Suppressor macrophage treated with lipopolysaccharide for 4 hours (primary cell): ENCODE measurements at regions not wholly inside any gene's neighbourhood (a gene's known extent, or its start where the extent isn't known, plus 50 kb on each side); places are given as distances from the start of the nearest gene placed in this dataset.
"Not testable (repeated sequence)": the region's sequence is repeated elsewhere in the genome, so short reads cannot be mapped to it uniquely, and the experiment has no call there.

Experiments used
- DNase-seq: peaks from one replicate; pipeline ENCODE4 v3.0.0-alpha.2; 2020

- DNase-seq, result no peak
Observed at GRCh38 chr1:5156416-5157120, 502.2 kb downstream of the AJAP1 start.

- no peak for DNase-seq
Observed at GRCh38 chr1:5151511-5151910, 497.1 kb downstream of the AJAP1 start.

- DNase-seq, result no peak
Observed at GRCh38 chr1:5150191-5150590, 495.8 kb downstream of the AJAP1 start.

DNA sequence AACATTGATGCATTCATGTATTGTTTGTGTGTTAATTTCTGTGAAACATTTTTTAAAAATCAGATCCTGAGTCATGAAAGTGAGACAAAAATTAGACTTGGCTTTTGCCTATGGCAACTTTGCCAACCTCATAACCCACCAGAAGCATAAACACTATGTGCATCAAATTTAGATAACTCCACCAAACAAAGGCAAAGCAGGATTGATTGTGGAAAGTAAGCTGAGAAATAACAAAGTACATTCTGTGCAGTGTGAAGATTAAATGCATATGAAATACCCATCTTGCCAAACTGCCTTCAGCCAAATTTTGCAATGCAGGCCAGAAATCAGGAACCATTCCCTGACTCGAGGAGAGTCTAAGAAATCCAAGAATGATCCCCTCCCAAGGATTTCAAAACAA lies 493.4 kb downstream of the AJAP1 start:
- DNase-seq, result no peak

DNA sequence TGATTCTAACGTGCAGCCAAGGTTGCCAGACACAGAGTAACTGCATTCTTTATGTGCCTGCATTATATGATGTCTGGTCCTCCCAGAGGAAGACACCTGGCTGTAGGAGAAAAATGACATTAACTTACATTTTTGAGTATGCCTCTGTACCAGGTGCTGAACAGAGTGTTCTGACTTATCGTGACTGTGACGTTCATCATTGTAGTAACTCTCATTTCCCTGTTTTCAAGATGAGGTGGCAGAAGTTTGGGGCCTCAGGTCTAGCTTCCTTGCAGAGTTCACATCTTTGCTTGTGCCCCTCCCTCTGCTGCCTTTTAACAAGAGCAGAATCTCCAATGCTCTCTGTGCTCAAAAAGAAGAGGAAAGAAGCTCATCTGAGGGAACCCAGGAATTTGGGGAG lies 488.0 kb downstream of the AJAP1 start:
- no peak for DNase-seq

DNA sequence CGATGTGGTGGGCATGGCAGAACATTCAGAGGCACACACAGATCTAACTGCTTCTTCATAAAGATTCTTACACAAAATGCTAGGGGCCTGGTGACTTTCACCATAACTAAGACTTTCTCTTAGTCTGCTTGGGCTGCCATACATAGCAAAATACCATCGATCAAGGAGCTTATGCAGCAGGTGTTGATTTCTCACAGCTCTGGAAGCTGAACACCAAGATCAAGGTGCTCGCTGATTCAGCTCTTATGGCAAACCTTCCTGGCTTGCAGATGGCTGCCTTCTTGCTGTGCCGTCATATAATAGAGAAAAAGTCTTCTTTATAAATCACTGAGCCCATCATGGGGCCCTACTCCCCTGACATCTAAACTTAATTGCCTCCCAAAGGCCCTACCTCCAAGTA lies 487.3 kb downstream of the AJAP1 start:
- DNase-seq, result no peak

GRCh38 chr1:5140962-5141361 lies 486.6 kb downstream of the AJAP1 start:
- no peak for DNase-seq

DNA sequence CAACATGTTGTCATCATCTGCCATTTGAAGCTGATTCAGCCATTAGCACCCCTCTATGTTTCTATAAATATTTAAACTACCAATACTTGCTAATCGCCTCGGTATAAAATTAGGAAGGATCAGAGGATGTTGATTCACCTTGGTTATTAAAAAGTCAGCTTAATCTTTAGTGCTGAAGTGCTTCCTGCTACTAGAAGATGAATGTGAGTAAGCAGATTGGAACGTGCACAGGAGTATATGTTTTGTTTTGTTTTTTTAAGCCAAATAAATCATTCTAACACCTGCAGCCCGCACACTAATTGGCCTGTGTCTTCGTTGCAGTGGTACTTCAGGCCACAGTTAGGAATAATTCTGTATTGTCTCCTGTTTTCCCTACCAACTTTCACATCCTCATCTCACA lies 485.7 kb downstream of the AJAP1 start:
- no peak for DNase-seq

DNA sequence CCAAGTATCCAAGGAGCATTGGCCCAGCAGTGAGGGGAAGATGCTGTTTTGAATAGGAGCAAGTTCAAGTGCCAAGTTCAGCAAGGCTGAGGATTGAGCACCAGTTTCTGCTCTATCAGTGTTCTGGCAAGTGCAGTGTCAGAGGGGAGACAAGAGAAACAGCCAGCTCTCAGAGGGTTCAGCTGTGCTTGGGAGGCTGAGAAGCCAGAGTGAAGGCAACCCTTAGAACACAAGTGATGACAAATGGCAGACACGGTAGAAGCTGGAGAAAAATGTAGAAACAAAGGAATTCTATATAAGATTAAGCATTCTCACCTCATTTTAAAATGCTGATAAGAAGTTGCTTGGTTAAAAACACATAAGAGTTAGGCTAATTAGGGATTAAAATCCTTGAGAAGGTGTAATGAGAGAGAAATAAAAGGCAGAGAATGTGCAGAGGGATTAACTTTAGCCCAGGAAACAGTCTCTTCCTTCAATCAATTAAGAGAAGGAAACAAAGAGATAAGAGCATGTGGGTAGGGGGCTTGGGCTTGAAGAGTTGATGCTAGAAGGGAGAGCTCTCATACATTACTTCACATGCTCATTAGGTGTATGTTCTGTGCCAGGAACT lies 475.4 kb downstream of the AJAP1 start:
- no peak for DNase-seq

GRCh38 chr1:5125208-5125607 lies 470.8 kb downstream of the AJAP1 start:
- DNase-seq, result no peak

DNA sequence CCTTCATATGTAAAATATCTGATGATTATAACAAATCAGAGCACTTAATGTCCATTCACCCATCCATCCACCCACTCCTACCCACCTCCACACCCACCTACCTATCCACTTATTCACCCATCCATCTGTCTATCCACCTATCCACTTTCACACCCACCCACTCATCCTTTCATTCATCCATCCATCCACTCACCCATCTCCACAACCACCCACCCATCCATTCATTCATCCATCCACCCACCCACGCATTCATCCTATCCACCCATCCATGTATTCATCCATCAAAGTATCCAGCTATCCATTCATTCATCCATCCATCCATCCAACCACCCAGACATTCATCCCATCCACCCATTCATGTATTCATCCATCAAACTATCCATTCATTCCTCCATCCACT lies 466.1 kb downstream of the AJAP1 start:
- DNase-seq, result no peak

DNA sequence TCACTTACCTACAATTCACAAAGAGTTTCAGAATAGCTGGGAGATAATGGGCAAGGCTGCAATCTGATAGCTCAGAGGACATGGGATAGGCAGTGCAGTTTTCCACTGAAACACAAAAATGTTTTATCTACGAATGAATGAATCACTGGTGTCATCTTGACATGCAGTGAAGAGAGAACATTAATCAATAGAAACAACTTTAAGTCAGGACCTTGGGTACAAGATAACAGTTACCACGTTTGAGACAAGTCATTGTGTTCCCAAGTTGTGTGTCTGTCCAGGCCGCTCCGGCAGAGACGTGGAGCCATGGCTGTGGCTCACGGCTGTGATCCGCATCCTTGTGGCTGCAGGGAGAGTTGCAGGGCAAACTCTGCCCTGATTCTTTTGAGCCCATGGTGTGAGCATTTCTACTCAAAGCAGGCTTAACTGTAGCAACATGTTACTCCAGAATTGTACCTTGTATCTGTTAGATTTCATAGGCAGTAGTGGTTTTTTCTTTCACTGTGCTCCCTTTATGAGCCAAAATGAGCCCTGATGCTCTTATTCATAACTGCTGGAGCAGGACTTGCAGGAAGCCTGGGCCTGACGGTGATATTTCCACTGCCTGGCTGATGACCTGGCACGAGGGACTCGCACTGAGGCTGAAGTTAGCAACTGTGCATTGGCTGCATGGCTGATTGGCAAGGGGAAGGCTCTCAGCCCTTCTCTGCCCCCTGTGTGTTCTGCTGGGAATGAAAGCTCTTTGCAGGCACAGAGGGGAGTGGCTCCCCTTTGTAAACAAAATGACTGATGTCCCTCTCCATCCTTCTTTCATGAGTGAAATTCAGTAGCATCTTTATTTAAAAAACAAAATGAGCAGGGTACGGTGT lies 465.2 kb downstream of the AJAP1 start:
- DNase-seq, result no peak

DNA sequence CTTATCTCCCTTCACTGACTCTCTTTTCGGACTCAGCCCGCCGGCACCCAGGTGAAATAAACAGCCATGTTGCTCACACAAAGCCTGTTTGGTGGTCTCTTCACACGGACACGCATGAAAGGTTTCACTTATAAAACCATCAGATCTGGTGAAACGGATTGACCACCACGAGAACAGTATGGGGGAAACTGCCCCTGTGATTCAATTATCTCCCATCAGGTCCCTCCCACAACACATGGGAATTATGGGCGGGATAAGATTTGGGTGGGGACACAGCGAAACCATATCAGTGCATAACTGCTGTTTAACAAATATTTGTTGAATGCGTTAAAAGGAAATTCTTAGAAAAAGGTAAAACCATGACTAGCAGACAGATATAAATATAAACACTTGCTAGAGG lies 464.4 kb downstream of the AJAP1 start:
- not testable (repeated sequence) for DNase-seq

DNA sequence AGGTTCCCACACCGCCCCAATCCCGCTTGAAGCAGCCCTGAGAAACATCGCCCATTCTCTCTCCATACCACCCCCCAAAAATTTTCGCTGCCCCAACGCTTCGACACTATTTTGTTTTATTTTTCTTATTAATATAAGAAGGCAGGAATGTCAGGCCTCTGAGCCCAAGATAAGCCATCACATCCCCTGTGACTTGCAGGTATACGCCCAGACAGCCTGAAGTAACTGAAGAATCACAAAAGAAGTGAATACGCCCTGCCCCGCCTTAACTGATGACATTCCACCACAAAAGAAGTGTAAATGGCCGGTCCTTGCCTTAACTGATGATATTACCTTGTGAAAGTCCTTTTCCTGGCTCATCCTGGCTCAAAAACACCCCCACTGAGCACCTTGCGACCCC lies 463.9 kb downstream of the AJAP1 start:
- DNase-seq, result not testable (repeated sequence)

- DNase-seq, result peak; percentile 2
Observed at GRCh38 chr1:5111581-5111980, 457.2 kb downstream of the AJAP1 start.

GRCh38 chr1:5110508-5110907 lies 456.1 kb downstream of the AJAP1 start:
- DNase-seq, result no peak

GRCh38 chr1:5109633-5110032 lies 455.2 kb downstream of the AJAP1 start:
- DNase-seq, result no peak

DNA sequence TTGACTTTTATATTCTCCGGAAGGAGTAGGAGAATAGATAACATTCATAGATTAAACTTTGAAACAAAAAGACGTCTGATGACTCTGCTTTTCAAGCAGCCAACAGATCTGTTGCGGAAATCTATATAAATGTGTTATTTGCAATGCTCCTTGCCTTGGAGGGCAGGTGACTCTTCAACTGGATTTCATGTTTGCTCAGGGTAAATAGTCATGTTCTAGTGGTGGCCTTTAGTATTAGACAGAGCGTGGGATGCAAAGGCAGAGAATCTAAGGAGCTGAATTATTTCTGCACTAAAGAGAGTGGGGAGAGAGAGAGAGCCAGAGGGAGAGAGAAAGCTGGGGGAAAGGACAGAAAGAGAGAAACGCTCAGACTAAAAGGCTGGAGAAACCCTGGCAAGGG lies 454.3 kb downstream of the AJAP1 start:
- no peak for DNase-seq

GRCh38 chr1:5105744-5106143 lies 451.3 kb downstream of the AJAP1 start:
- DNase-seq, result no peak

DNA sequence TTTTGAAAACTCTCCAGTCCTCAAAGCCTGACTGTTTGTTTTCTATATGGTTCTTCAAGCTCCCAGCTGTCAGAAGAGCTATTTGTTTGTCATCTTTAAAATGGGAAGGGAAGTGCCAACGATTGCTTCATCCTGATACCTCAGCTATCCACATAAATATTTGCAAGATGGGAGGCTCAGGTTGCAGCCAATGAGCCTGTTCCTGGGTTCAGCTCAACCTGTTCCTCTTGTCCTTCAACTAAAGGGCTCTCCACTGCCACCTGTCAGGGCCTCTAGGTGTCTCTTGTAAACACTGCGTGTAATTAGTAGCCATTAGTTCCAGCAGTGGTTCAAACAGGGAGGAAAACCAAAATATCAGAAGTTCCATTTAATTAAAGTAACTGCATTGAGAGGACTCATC lies 445.1 kb downstream of the AJAP1 start:
- no peak for DNase-seq

- DNase-seq, result no peak
Observed at GRCh38 chr1:5098981-5099385, 444.6 kb downstream of the AJAP1 start.

DNA sequence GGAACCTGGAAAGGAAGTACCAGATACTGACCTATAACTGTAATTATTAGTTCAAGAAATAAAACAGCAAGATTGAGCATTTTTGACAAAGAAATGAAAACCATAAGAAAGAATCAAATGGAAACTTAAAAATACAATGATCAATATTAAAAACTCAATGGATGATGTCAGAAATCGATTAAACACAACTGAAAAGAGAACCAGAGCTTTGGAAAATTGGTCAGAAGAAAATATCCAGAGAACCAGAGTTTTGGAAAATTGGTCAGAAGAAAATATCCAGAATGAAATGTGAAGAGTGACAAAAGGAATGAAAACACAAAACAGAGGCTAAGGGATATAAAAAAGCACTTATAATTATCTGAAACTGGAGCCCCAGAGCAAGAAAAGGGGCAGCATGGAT lies 438.6 kb downstream of the AJAP1 start:
- no peak for DNase-seq

DNA sequence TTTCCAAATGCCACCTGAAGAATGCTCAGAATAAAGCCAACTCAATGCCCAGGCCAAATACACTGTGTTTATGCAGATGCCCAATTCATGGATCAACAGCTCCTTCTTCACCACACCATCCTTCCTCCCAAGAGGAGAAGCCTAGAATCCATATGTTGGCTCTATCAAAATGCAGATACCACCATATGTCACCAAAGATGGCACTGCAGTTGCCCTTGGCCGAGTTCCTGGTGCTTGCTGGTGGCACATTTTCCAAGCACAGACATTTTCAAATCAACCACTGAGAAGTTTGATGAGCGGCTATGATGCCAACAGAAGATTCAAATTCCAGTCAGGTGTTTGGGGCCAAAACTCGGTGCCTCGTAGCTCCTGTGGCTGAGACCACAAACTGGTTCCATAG lies 430.3 kb downstream of the AJAP1 start:
- DNase-seq, result no peak

DNA sequence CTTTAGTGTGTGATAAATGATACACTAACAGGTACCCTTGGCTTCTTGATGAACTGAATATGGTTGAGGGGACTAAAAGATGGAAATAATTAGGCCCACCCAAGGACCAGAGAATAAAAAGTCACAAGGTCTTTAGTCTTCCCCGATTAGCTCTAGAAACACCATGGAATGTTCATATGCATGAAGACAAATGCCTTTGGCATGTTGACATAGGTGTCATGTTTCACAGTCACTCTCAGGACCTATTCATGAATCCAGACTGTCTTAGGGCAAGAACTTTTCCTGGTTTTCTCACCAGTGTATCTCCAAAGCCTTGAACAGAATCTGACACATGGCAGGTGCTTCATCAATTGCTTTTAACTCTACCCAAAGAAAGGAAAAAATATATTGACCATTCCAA lies 412.8 kb downstream of the AJAP1 start:
- no peak for DNase-seq
